ENCODE measurements at regions not wholly inside any gene's neighbourhood (a gene's known extent, or its start where the extent isn't known, plus 50 kb on each side); places are given as distances from the start of the nearest gene placed in this dataset.

- H3K4me3 ChIP-seq (ENCODE audit: low read depth, low read length): no peak overlapping the region
- DNase-seq (ENCODE audit: low read depth): no peak
- TF ChIP-seq CTCF (IDR thresholded peaks at IDR 0.05; ENCODE audit: low read depth, low read length, missing control alignments): no peak
- in situ Hi-C loops (cut with HindIII; ENCODE audit: low sequenced_read_pairs): no loop called here
These were observed 155.4 kb upstream of the ITGB1 start for GRCh38 chr10:33113466-33113865.

GRCh38 chr10:33112831-33113455 lies 154.9 kb upstream of the ITGB1 start:
- no peak overlapping the region for H3K4me3 ChIP-seq (ENCODE audit: low read depth, low read length)
- no peak for TF ChIP-seq CTCF (IDR thresholded peaks at IDR 0.05; ENCODE audit: low read depth, low read length, missing control alignments)
- DNase-seq (ENCODE audit: low read depth): no peak
- in situ Hi-C loops (cut with HindIII; ENCODE audit: low sequenced_read_pairs): no loop called here

GRCh38 chr10:33111488-33112051 lies 153.5 kb upstream of the ITGB1 start:
- in situ Hi-C loops (cut with HindIII; ENCODE audit: low sequenced_read_pairs): no loop called here
- no peak for TF ChIP-seq CTCF (IDR thresholded peaks at IDR 0.05; ENCODE audit: low read depth, low read length, missing control alignments)
- H3K4me3 ChIP-seq (ENCODE audit: low read depth, low read length): no peak overlapping the region
- DNase-seq (ENCODE audit: low read depth): no peak

GRCh38 chr10:33109788-33110469 lies 151.9 kb upstream of the ITGB1 start:
- no peak overlapping the region for H3K4me3 ChIP-seq (ENCODE audit: low read depth, low read length)
- in situ Hi-C loops (cut with HindIII; ENCODE audit: low sequenced_read_pairs): no loop called here
- no peak for DNase-seq (ENCODE audit: low read depth)
- TF ChIP-seq CTCF (IDR thresholded peaks at IDR 0.05; ENCODE audit: low read depth, low read length, missing control alignments): no peak

GRCh38 chr10:33109384-33109783 lies 151.4 kb upstream of the ITGB1 start:
- no peak for TF ChIP-seq CTCF (IDR thresholded peaks at IDR 0.05; ENCODE audit: low read depth, low read length, missing control alignments)
- no peak for DNase-seq (ENCODE audit: low read depth)
- H3K4me3 ChIP-seq (ENCODE audit: low read depth, low read length): no peak overlapping the region
- in situ Hi-C loops (cut with HindIII; ENCODE audit: low sequenced_read_pairs): no loop called here

GRCh38 chr10:33107953-33108352 lies 149.9 kb upstream of the ITGB1 start:
- TF ChIP-seq CTCF (IDR thresholded peaks at IDR 0.05; ENCODE audit: low read depth, low read length, missing control alignments): no peak

More at GRCh38 chr10:33107953-33108352, 149.9 kb upstream of the ITGB1 start:
- no peak for DNase-seq (ENCODE audit: low read depth)
- in situ Hi-C loops (cut with HindIII; ENCODE audit: low sequenced_read_pairs): no loop called here
- no peak overlapping the region for H3K4me3 ChIP-seq (ENCODE audit: low read depth, low read length)
